ENCODE measurements at regions not wholly inside any gene's neighbourhood (a gene's known extent, or its start where the extent isn't known, plus 50 kb on each side); places are given as distances from the start of the nearest gene placed in this dataset.

DNA sequence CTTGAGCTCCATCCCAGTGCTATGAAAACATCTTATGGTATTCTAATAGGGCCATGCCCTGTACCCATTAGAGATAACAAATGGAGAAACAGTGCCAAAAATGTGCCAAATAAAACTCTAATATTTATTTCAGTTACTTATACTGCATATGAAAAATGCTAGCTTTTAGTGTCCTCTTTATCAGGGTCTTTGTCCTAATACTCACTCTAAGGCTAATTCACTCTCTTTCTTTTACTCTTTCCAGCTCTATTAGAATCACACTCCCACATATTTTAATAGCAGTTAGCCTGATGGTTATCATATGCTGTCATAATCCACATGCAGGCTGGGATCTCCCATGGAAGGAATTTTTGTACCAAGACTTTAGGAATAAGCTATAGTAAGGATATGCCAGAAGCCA lies 408.4 kb downstream of the ETV1 start:
- intact Hi-C loops (cut with DNase I), result no loop called here
- Histone ChIP-seq H3K4me1 (ENCODE audit: control insufficient read depth in 2 of 3, insufficient read depth in 2 of 3, low read depth in 1 of 3, low read length in 3 of 3) (no peaks in the 10 kb centered on the region), H3K4me3 (ENCODE audit: low read length in 3 of 3) (no peak overlapping the region), H3K27ac (ENCODE audit: low read depth in 2 of 2, low read length in 2 of 2) (no peak overlapping the region), H3K36me3 (ENCODE audit: control insufficient read depth in 2 of 3, insufficient read depth in 3 of 3, low read length in 3 of 3) (no peaks in the 10 kb centered on the region), H3K27me3 (ENCODE audit: control insufficient read depth, insufficient read depth, low read length) (no peaks in the 10 kb centered on the region), H3K9ac (ENCODE audit: low read length in 3 of 3) (no peak overlapping the region), H3K9me3 (ENCODE audit: control insufficient read depth in 2 of 3, insufficient read depth in 1 of 3, low read length in 3 of 3) (no peaks in the 10 kb centered on the region)
- DNase-seq, result peak in 2 of 5 donors; percentile 18 to 30
- no peak for FAIRE-seq
- TF ChIP-seq, protein P1, sequence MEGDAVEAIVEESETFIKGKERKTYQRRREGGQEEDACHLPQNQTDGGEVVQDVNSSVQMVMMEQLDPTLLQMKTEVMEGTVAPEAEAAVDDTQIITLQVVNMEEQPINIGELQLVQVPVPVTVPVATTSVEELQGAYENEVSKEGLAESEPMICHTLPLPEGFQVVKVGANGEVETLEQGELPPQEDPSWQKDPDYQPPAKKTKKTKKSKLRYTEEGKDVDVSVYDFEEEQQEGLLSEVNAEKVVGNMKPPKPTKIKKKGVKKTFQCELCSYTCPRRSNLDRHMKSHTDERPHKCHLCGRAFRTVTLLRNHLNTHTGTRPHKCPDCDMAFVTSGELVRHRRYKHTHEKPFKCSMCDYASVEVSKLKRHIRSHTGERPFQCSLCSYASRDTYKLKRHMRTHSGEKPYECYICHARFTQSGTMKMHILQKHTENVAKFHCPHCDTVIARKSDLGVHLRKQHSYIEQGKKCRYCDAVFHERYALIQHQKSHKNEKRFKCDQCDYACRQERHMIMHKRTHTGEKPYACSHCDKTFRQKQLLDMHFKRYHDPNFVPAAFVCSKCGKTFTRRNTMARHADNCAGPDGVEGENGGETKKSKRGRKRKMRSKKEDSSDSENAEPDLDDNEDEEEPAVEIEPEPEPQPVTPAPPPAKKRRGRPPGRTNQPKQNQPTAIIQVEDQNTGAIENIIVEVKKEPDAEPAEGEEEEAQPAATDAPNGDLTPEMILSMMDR (IDR thresholded peaks at IDR 0.05; ENCODE audit: borderline replicate concordance, extremely low read depth, insufficient read depth), result no peak

- Histone ChIP-seq H3K27ac (ENCODE audit: low read depth in 2 of 2, low read length in 2 of 2) (no peak overlapping the region), H3K4me3 (ENCODE audit: low read length in 3 of 3) (no peak overlapping the region), H3K9ac (ENCODE audit: low read length in 3 of 3) (no peak overlapping the region), H3K36me3 (ENCODE audit: control insufficient read depth in 2 of 3, insufficient read depth in 3 of 3, low read length in 3 of 3) (no peaks in the 10 kb centered on the region), H3K4me1 (ENCODE audit: control insufficient read depth in 2 of 3, insufficient read depth in 2 of 3, low read depth in 1 of 3, low read length in 3 of 3) (no peaks in the 10 kb centered on the region), H3K9me3 (ENCODE audit: control insufficient read depth in 2 of 3, insufficient read depth in 1 of 3, low read length in 3 of 3) (peaks cover 0 to under 1% (median 0%) of the 10 kb centered on the region in 3 donors), H3K27me3 (ENCODE audit: control insufficient read depth, insufficient read depth, low read length) (no peaks in the 10 kb centered on the region)
- FAIRE-seq (no peak), DNase-seq (no peak)
- intact Hi-C loops (cut with DNase I), result no loop called here
- TF ChIP-seq, protein P1 (IDR thresholded peaks at IDR 0.05; ENCODE audit: borderline replicate concordance, extremely low read depth, insufficient read depth), result no peak
Measured at GRCh38 chr7:13593854-13594253, 395.6 kb downstream of the ETV1 start.

DNA sequence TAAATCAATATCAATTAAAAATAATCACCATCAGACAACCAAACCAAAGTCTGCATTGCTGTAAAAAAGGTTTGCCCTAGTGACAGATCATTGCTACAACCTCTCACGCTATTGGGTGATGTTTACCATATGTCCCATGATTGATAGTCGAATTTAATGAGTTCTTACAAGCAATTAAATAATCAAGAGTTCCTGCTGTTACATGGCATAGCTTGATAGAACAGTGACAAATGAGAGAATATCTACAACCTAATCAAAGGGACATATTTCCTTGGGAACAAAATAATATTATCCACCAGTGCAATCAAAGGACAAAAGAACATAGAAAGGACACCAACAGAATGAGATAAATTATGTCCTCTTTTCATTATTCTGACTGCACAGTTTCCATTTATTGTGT lies 387.4 kb downstream of the ETV1 start:
- no peaks in the 10 kb centered on the region for H3K36me3 ChIP-seq (ENCODE audit: control insufficient read depth in 2 of 3, insufficient read depth in 3 of 3, low read length in 3 of 3)
- no peak overlapping the region for H3K27ac ChIP-seq (ENCODE audit: low read depth in 2 of 2, low read length in 2 of 2)
- TF ChIP-seq, protein P1 (IDR thresholded peaks at IDR 0.05; ENCODE audit: borderline replicate concordance, extremely low read depth, insufficient read depth), result no peak
- FAIRE-seq (no peak), DNase-seq (peak in 2 of 5 donors; percentile 19 to 44)
- no peak overlapping the region for H3K4me3 ChIP-seq (ENCODE audit: low read length in 3 of 3)
- no peaks in the 10 kb centered on the region for H3K4me1 ChIP-seq (ENCODE audit: control insufficient read depth in 2 of 3, insufficient read depth in 2 of 3, low read depth in 1 of 3, low read length in 3 of 3)
- no peaks in the 10 kb centered on the region for H3K9me3 ChIP-seq (ENCODE audit: control insufficient read depth in 2 of 3, insufficient read depth in 1 of 3, low read length in 3 of 3)
- no peak overlapping the region for H3K9ac ChIP-seq (ENCODE audit: low read length in 3 of 3)
- intact Hi-C loops (cut with DNase I), result no loop called here
- H3K27me3 ChIP-seq (ENCODE audit: control insufficient read depth, insufficient read depth, low read length), result no peaks in the 10 kb centered on the region

- intact Hi-C loops (cut with DNase I), result no loop called here
- DNase-seq, result no peak
- Histone ChIP-seq H3K4me1 (ENCODE audit: control insufficient read depth in 2 of 3, insufficient read depth in 2 of 3, low read depth in 1 of 3, low read length in 3 of 3) (no peaks in the 10 kb centered on the region), H3K9ac (ENCODE audit: low read length in 3 of 3) (no peak overlapping the region), H3K4me3 (ENCODE audit: low read length in 3 of 3) (no peak overlapping the region), H3K27ac (ENCODE audit: low read depth in 2 of 2, low read length in 2 of 2) (no peak overlapping the region), H3K9me3 (ENCODE audit: control insufficient read depth in 2 of 3, insufficient read depth in 1 of 3, low read length in 3 of 3) (no peaks in the 10 kb centered on the region), H3K27me3 (ENCODE audit: control insufficient read depth, insufficient read depth, low read length) (no peaks in the 10 kb centered on the region), H3K36me3 (ENCODE audit: control insufficient read depth in 2 of 3, insufficient read depth in 3 of 3, low read length in 3 of 3) (no peaks in the 10 kb centered on the region)
- TF ChIP-seq, protein P1 (IDR thresholded peaks at IDR 0.05; ENCODE audit: borderline replicate concordance, extremely low read depth, insufficient read depth), result no peak
- FAIRE-seq, result no peak
Measured at GRCh38 chr7:13603016-13603415, 386.4 kb downstream of the ETV1 start.
